Esophagus (tissue), 2 donors: ENCODE measurements at regions not wholly inside any gene's neighbourhood (a gene's known extent, or its start where the extent isn't known, plus 50 kb on each side); places are given as distances from the start of the nearest gene placed in this dataset.
"Not testable (repeated sequence)": the region's sequence is repeated elsewhere in the genome, so short reads cannot be mapped to it uniquely, and the experiment has no call there.

ENCODE experiments used
- H3K27ac ChIP-seq, 2 donors: one replicate each; pipeline ENCODE4 v1.5.1; 2013; ENCODE audit warnings: low read depth in 2 of 2, mild to moderate bottlenecking in 2 of 2, inconsistent platforms in 1 of 2, low read length in 1 of 2, moderate library complexity in 1 of 2
- H3K27me3 ChIP-seq, 2 donors: one replicate each; pipeline ENCODE4 v1.6.1; 2013; ENCODE audit warnings: low read length in 2 of 2, control low read depth in 1 of 2, mild to moderate bottlenecking in 1 of 2; ENCODE audit not compliant: insufficient read depth in 2 of 2, control insufficient read depth in 1 of 2
- H3K36me3 ChIP-seq, 2 donors: one replicate each; pipeline ENCODE4 v1.6.1; 2013; ENCODE audit warnings: low read length in 1 of 2; ENCODE audit not compliant: control insufficient read depth in 2 of 2, insufficient read depth in 2 of 2
- H3K4me1 ChIP-seq, 2 donors: one replicate each; pipeline ENCODE4 v1.6.1; 2013; ENCODE audit warnings: low read length in 1 of 2; ENCODE audit not compliant: control insufficient read depth in 2 of 2, insufficient read depth in 2 of 2
- H3K4me3 ChIP-seq, 2 donors: one replicate each; pipeline ENCODE4 v1.5.1; 2013; ENCODE audit warnings: low read length in 2 of 2, mild to moderate bottlenecking in 2 of 2, low read depth in 1 of 2, moderate library complexity in 1 of 2
- H3K9me3 ChIP-seq, 2 donors: one replicate each; pipeline ENCODE4 v1.6.1; 2013; ENCODE audit warnings: mild to moderate bottlenecking in 2 of 2, low read depth in 1 of 2, low read length in 1 of 2, moderate library complexity in 1 of 2; ENCODE audit not compliant: control insufficient read depth in 2 of 2, insufficient read depth in 1 of 2
- WGBS, 2 donors: extraction: QIAGEN DNeasy Blood & Tissue Kit; methylation state at CpG; one replicate each; pipeline ENCODE4 v1.1.7; 2013; 5-methylcytosine and 5-hydroxymethylcytosine counted together
- donor health status: healthy with polysubstance abuse.
- donor health status: Bipolar disorder and iron deficiency.

GRCh38 chr20:60106186-60106585 lies 148.0 kb downstream of the CDH26 start:
- WGBS, 2 donors = 78 to 79% methylated on average over 8 of the region's 8 CpGs

GRCh38 chr20:60107621-60108390 lies 149.6 kb downstream of the CDH26 start:
- H3K4me3 ChIP-seq = no peak overlapping the region
- no peaks in the 10 kb centered on the region for H3K27me3 ChIP-seq
- peaks cover 0 to 1% of the 10 kb centered on the region in 2 donors for H3K9me3 ChIP-seq
- H3K36me3 ChIP-seq = no peaks in the 10 kb centered on the region
- H3K27ac ChIP-seq = no peak overlapping the region
- WGBS, 2 donors = 60 to 74% methylated on average over 10 of the region's 10 CpGs
- H3K4me1 ChIP-seq = no peaks in the 10 kb centered on the region

More at GRCh38 chr20:60106186-60106585, 148.0 kb downstream of the CDH26 start:
- not testable (repeated sequence) for H3K4me3 ChIP-seq, H3K4me1 ChIP-seq, H3K27me3 ChIP-seq, H3K36me3 ChIP-seq, H3K9me3 ChIP-seq, H3K27ac ChIP-seq

GRCh38 chr20:60108397-60108796 lies 150.2 kb downstream of the CDH26 start:
- Histone ChIP-seq H3K9me3 (peaks cover 0 to 1% of the 10 kb centered on the region in 2 donors), H3K4me3 (no peak overlapping the region), H3K27me3 (no peaks in the 10 kb centered on the region), H3K4me1 (no peaks in the 10 kb centered on the region), H3K27ac (no peak overlapping the region), H3K36me3 (no peaks in the 10 kb centered on the region)
- 83 to 86% methylated on average over 5 of the region's 5 CpGs for WGBS, 2 donors

GRCh38 chr20:60113024-60113724 lies 155.0 kb downstream of the CDH26 start:
- H3K4me3 ChIP-seq = no peak overlapping the region
- WGBS, 2 donors = 84 to 86% methylated on average over 11 of the region's 11 CpGs

GRCh38 chr20:60113771-60114170 lies 155.5 kb downstream of the CDH26 start:
- Histone ChIP-seq H3K4me3 (no peak overlapping the region), H3K4me1 (no peaks in the 10 kb centered on the region), H3K27me3 (no peaks in the 10 kb centered on the region), H3K36me3 (no peaks in the 10 kb centered on the region), H3K9me3 (no peaks in the 10 kb centered on the region), H3K27ac (no peak overlapping the region)
- 75 to 84% methylated on average over 6 of the region's 6 CpGs for WGBS, 2 donors

More at GRCh38 chr20:60113024-60113724, 155.0 kb downstream of the CDH26 start:
- Histone ChIP-seq H3K36me3 (no peaks in the 10 kb centered on the region), H3K27me3 (no peaks in the 10 kb centered on the region), H3K4me1 (no peaks in the 10 kb centered on the region), H3K27ac (no peak overlapping the region), H3K9me3 (no peaks in the 10 kb centered on the region)

- 62 to 66% methylated on average over 6 of the region's 6 CpGs for WGBS, 2 donors
- H3K27ac ChIP-seq = no peak overlapping the region
- H3K4me3 ChIP-seq = no peak overlapping the region
- no peaks in the 10 kb centered on the region for H3K4me1 ChIP-seq
- H3K27me3 ChIP-seq = no peaks in the 10 kb centered on the region
- H3K36me3 ChIP-seq = no peaks in the 10 kb centered on the region
- no peaks in the 10 kb centered on the region for H3K9me3 ChIP-seq
Observed at GRCh38 chr20:60115451-60115850, 157.2 kb downstream of the CDH26 start.

- no peaks in the 10 kb centered on the region for H3K9me3 ChIP-seq
- no peaks in the 10 kb centered on the region for H3K36me3 ChIP-seq
- 82 to 83% methylated on average over 18 of the region's 18 CpGs for WGBS, 2 donors
- no peak overlapping the region for H3K27ac ChIP-seq
- H3K27me3 ChIP-seq = no peaks in the 10 kb centered on the region
- H3K4me1 ChIP-seq = no peaks in the 10 kb centered on the region
- no peak overlapping the region for H3K4me3 ChIP-seq
Observed at GRCh38 chr20:60116128-60116909, 158.1 kb downstream of the CDH26 start.

GRCh38 chr20:60117065-60117464 lies 158.8 kb downstream of the CDH26 start:
- H3K36me3 ChIP-seq = no peaks in the 10 kb centered on the region
- WGBS, 2 donors = 41 to 46% methylated on average over 7 of the region's 7 CpGs
- H3K27ac ChIP-seq = no peak overlapping the region
- no peaks in the 10 kb centered on the region for H3K27me3 ChIP-seq
- no peak overlapping the region for H3K4me3 ChIP-seq
- H3K9me3 ChIP-seq = no peaks in the 10 kb centered on the region
- H3K4me1 ChIP-seq = no peaks in the 10 kb centered on the region

- H3K27me3 ChIP-seq = no peaks in the 10 kb centered on the region
Observed at GRCh38 chr20:60121903-60122302, 163.7 kb downstream of the CDH26 start.

More at GRCh38 chr20:60121903-60122302, 163.7 kb downstream of the CDH26 start:
- Histone ChIP-seq H3K9me3 (no peaks in the 10 kb centered on the region), H3K4me3 (no peak overlapping the region), H3K4me1 (no peaks in the 10 kb centered on the region), H3K27ac (no peak overlapping the region), H3K36me3 (no peaks in the 10 kb centered on the region)
- 56 to 59% methylated on average over 9 of the region's 9 CpGs for WGBS, 2 donors
